Esophagus (tissue), 2 donors: ENCODE measurements at regions not wholly inside any gene's neighbourhood (a gene's known extent, or its start where the extent isn't known, plus 50 kb on each side); places are given as distances from the start of the nearest gene placed in this dataset.

ENCODE experiments used
- H3K27ac ChIP-seq, 2 donors: one replicate each; pipeline ENCODE4 v1.5.1; 2013; ENCODE audit warnings: low read depth in 2 of 2, mild to moderate bottlenecking in 2 of 2, inconsistent platforms in 1 of 2, low read length in 1 of 2, moderate library complexity in 1 of 2
- H3K27me3 ChIP-seq, 2 donors: one replicate each; pipeline ENCODE4 v1.6.1; 2013; ENCODE audit warnings: low read length in 2 of 2, control low read depth in 1 of 2, mild to moderate bottlenecking in 1 of 2; ENCODE audit not compliant: insufficient read depth in 2 of 2, control insufficient read depth in 1 of 2
- H3K36me3 ChIP-seq, 2 donors: one replicate each; pipeline ENCODE4 v1.6.1; 2013; ENCODE audit warnings: low read length in 1 of 2; ENCODE audit not compliant: control insufficient read depth in 2 of 2, insufficient read depth in 2 of 2
- H3K4me1 ChIP-seq, 2 donors: one replicate each; pipeline ENCODE4 v1.6.1; 2013; ENCODE audit warnings: low read length in 1 of 2; ENCODE audit not compliant: control insufficient read depth in 2 of 2, insufficient read depth in 2 of 2
- H3K4me3 ChIP-seq, 2 donors: one replicate each; pipeline ENCODE4 v1.5.1; 2013; ENCODE audit warnings: low read length in 2 of 2, mild to moderate bottlenecking in 2 of 2, low read depth in 1 of 2, moderate library complexity in 1 of 2
- H3K9me3 ChIP-seq, 2 donors: one replicate each; pipeline ENCODE4 v1.6.1; 2013; ENCODE audit warnings: mild to moderate bottlenecking in 2 of 2, low read depth in 1 of 2, low read length in 1 of 2, moderate library complexity in 1 of 2; ENCODE audit not compliant: control insufficient read depth in 2 of 2, insufficient read depth in 1 of 2
- whole genome bisulfite sequencing, 2 donors: extraction: QIAGEN DNeasy Blood & Tissue Kit; methylation state at CpG; one replicate each; pipeline ENCODE4 v1.1.7; 2013; 5-methylcytosine and 5-hydroxymethylcytosine counted together
- donor health status: healthy with polysubstance abuse.
- donor health status: Bipolar disorder and iron deficiency.

- WGBS, 2 donors = 28 to 32% methylated on average over 5 of the region's 5 CpGs
- Histone ChIP-seq H3K4me3 (no peak overlapping the region), H3K9me3 (no peaks in the 10 kb centered on the region), H3K27ac (no peak overlapping the region), H3K4me1 (no peaks in the 10 kb centered on the region), H3K27me3 (no peaks in the 10 kb centered on the region), H3K36me3 (no peaks in the 10 kb centered on the region)
Measured at GRCh38 chr20:22248051-22248667, 336.2 kb downstream of the FOXA2 start.

GRCh38 chr20:22245139-22245538 lies 339.2 kb downstream of the FOXA2 start:
- no peaks in the 10 kb centered on the region for H3K4me1 ChIP-seq
- H3K9me3 ChIP-seq = no peaks in the 10 kb centered on the region
- H3K27ac ChIP-seq = no peak overlapping the region
- no peak overlapping the region for H3K4me3 ChIP-seq
- H3K36me3 ChIP-seq = no peaks in the 10 kb centered on the region
- WGBS, 2 donors = 67 to 71% methylated on average over 3 of the region's 3 CpGs
- H3K27me3 ChIP-seq = no peaks in the 10 kb centered on the region

GRCh38 chr20:22243067-22243466 lies 341.3 kb downstream of the FOXA2 start:
- 68 to 78% methylated on average over 5 of the region's 5 CpGs for WGBS, 2 donors
- H3K9me3 ChIP-seq = no peaks in the 10 kb centered on the region
- H3K27ac ChIP-seq = no peak overlapping the region
- H3K4me3 ChIP-seq = no peak overlapping the region
- H3K27me3 ChIP-seq = no peaks in the 10 kb centered on the region
- no peaks in the 10 kb centered on the region for H3K36me3 ChIP-seq
- H3K4me1 ChIP-seq = no peaks in the 10 kb centered on the region

DNA sequence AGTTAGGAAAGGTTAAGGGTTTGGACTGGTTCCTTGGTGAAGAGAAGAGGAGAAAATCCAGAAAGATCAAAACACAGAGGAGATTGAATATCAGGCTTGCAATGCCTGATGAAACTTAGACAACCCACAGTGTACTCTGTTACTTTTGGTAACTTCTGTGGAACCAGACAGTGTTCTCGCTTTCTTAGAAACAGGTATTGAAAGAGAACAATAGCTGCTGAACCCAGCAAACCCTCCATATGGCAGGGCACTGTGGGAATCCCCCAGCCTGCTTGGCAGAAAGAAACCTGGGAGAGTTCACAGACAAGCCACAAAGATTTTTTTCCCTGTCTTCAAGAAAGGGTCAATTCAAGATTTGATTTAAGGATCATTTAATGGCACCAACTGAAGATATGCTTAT lies 342.8 kb downstream of the FOXA2 start:
- WGBS, 2 donors = 67% methylated on average over 1 of the region's 1 CpG
- Histone ChIP-seq H3K4me1 (no peaks in the 10 kb centered on the region), H3K27ac (no peak overlapping the region), H3K9me3 (no peaks in the 10 kb centered on the region), H3K4me3 (no peak overlapping the region), H3K27me3 (no peaks in the 10 kb centered on the region), H3K36me3 (no peaks in the 10 kb centered on the region)

DNA sequence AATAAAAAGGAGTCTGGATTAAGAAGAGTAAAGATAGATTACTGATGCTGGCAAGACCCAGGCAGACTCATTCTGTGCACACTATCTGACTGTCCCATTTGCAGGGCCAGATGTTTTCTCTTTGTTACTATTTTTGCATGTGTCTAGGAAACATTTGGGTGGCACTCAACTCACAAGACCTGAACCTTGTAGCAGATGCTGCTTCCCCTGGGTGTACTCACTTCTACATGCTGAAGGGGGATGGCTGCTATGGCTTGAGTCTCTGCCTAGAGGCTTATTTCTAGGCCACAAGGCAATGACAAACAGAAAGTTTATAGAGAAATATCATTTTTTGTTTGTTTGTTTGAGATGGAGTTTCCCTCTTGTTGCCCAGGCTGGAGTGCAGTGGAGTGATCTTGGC lies 351.4 kb downstream of the FOXA2 start:
- Histone ChIP-seq H3K9me3 (no peaks in the 10 kb centered on the region), H3K4me1 (no peaks in the 10 kb centered on the region)

DNA sequence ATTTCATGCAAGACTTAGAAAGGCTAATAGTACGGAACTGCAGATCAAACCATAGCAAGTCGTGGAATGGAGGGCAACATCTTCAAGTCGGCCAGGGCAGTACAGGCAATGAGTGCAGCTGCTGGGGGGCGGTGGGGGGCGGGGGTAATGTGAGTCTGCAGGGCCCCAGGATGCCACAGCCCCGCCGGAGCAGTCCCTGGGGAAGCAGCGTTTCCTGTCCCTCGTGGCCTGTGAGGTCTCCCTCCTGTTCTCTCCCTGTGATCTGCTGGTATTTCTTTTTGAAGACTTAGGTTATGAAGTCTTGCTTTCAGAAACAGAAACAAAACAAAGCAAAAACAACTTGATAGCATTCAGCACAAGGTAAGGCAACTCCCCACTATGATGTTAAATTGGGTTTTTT lies 351.9 kb downstream of the FOXA2 start:
- Histone ChIP-seq H3K27ac (no peak overlapping the region), H3K36me3 (no peaks in the 10 kb centered on the region), H3K9me3 (no peaks in the 10 kb centered on the region), H3K4me1 (no peaks in the 10 kb centered on the region), H3K4me3 (no peak overlapping the region), H3K27me3 (no peaks in the 10 kb centered on the region)
- WGBS, 2 donors = 47 to 58% methylated on average over 9 of the region's 9 CpGs

More for the DNA sequence above, 351.4 kb downstream of the FOXA2 start:
- Histone ChIP-seq H3K4me3 (no peak overlapping the region), H3K27me3 (no peaks in the 10 kb centered on the region), H3K36me3 (no peaks in the 10 kb centered on the region), H3K27ac (no peak overlapping the region)

DNA sequence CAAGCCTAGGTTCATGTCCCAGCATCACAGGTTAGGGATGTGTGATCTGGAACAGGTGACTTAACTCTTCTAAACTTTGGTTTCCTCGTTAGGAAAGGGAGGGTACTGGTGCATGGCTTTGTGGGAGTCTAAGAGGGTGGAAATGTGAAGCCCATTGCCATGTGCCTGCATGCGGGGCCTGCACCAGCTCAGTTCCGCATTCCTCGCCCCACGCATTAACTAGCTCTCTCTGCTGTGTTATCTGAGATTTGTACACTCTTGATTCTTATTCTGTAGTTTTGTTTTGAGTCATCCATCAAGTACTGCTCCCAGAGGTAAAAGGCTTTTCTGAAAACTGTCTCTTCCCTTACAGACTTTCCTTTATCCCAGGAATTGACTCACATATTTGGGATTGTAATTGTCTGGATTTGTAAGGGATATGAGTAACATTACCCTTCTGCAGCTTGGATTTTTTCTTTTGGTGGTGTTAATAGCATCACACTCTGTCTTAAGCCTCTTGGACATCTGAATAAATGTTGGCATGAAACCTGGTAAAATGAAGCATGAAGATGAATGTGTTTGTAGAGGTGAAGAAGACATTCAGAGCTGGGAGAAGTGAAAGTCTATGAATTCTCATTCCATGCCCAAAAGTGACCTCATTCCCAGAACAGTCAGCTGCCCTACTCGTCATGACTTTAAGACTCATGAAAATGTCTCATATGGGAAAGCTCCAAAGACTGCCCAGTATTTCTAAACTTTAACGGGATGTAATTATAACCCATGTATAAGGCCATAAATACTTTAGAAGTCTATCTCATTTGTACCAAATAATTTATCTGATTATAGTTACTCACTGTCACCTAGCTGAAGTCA lies 357.3 kb downstream of the FOXA2 start:
- H3K36me3 ChIP-seq = no peaks in the 10 kb centered on the region
- no peaks in the 10 kb centered on the region for H3K4me1 ChIP-seq
- no peak overlapping the region for H3K27ac ChIP-seq
- 67 to 68% methylated on average over 7 of the region's 7 CpGs for WGBS, 2 donors
- H3K4me3 ChIP-seq = no peak overlapping the region
- no peaks in the 10 kb centered on the region for H3K9me3 ChIP-seq
- no peaks in the 10 kb centered on the region for H3K27me3 ChIP-seq

GRCh38 chr20:22223236-22223635 lies 361.1 kb downstream of the FOXA2 start:
- Histone ChIP-seq H3K9me3 (no peaks in the 10 kb centered on the region), H3K27ac (no peak overlapping the region), H3K36me3 (no peaks in the 10 kb centered on the region), H3K4me1 (no peaks in the 10 kb centered on the region), H3K4me3 (no peak overlapping the region), H3K27me3 (peaks cover 0 to 3% of the 10 kb centered on the region in 2 donors)
- WGBS, 2 donors = 37 to 45% methylated on average over 3 of the region's 3 CpGs

- WGBS, 2 donors = 36 to 60% methylated on average over 2 of the region's 2 CpGs
- Histone ChIP-seq H3K36me3 (no peaks in the 10 kb centered on the region), H3K27ac (no peak overlapping the region), H3K27me3 (peaks cover 0 to 3% of the 10 kb centered on the region in 2 donors), H3K4me3 (no peak overlapping the region), H3K4me1 (peaks cover 2 to 3% of the 10 kb centered on the region in 2 donors), H3K9me3 (no peaks in the 10 kb centered on the region)
Measured at GRCh38 chr20:22217712-22218352, 366.5 kb downstream of the FOXA2 start.
